Neural crest cell (in vitro differentiated cells): ENCODE measurements at regions not wholly inside any gene's neighbourhood (a gene's known extent, or its start where the extent isn't known, plus 50 kb on each side); places are given as distances from the start of the nearest gene placed in this dataset.
"Not testable (repeated sequence)": the region's sequence is repeated elsewhere in the genome, so short reads cannot be mapped to it uniquely, and the experiment has no call there.

ENCODE experiments used
- DNase-seq: peaks from one replicate; pipeline ENCODE4 v3.0.0; 2021; ENCODE audit warnings: low read depth, mixed read lengths, low spot score
- H3K27ac Mint-ChIP-seq: one replicate; pipeline ENCODE4 v1.8.0; 2021; ENCODE audit warnings: mild to moderate bottlenecking, mixed read lengths; ENCODE audit not compliant: unreplicated experiment
- H3K27me3 Mint-ChIP-seq: 2 replicates; pipeline ENCODE4 v1.8.0; 2021; ENCODE audit warnings: low read depth, mild to moderate bottlenecking, mixed read lengths
- H3K36me3 Mint-ChIP-seq: 2 replicates; pipeline ENCODE4 v1.8.0; 2021; ENCODE audit warnings: low read depth, mild to moderate bottlenecking, mixed read lengths
- H3K4me1 Mint-ChIP-seq: 2 replicates; pipeline ENCODE4 v1.8.0; 2021; ENCODE audit warnings: mixed read lengths
- H3K4me3 Mint-ChIP-seq: one replicate; pipeline ENCODE4 v1.8.0; 2021; ENCODE audit warnings: mild to moderate bottlenecking, mixed read lengths
- H3K9me3 Mint-ChIP-seq: 2 replicates; pipeline ENCODE4 v1.8.0; 2021; ENCODE audit warnings: mixed read lengths
- TF ChIP-seq, protein P1 (sequence below): fragments of 200-600 bp; sonication (generic); conservative IDR thresholded peaks from 2 replicates; pipeline ENCODE4 v1.5.0; 2021; ENCODE audit warnings: antibody characterized with exemption, mild to moderate bottlenecking

DNA sequence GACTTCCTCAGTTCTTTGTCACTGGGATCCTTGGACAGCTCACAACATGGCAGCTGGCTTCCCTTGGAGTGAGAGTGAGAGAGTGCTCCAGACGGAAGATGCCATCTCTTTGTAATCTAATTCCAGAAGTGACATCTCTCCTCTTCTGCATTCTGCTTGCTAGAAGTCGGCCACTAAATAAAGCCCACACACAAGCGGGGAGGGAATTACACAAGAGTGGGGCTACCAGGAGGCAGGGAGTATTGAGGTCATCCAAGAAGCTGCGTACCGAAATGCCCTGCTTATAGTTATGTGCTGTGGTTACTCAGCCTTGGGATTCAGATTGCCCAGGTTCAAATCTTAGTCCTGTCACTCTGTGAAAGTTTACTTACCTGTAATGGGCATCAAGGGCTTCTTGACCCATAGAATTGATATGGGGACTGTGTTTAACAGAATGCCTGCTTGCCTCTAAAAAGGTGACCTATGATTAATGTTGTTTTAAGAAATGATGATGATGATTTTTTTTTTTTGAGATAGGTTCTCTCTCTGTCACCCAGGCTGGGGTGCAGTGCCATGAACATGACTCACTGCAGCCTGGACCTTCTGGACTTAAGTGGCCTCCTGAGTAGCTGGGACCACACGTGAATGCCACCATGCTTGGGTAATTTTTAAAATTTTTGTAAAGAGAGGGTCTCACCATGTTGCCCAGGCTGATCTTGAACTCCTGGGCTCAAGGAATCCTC is 120.9 kb upstream of the HS3ST2 start:
- H3K27me3 Mint-ChIP-seq, result peaks cover 9% of the 10 kb centered on the region
- no peak overlapping the region for H3K4me3 Mint-ChIP-seq

DNA sequence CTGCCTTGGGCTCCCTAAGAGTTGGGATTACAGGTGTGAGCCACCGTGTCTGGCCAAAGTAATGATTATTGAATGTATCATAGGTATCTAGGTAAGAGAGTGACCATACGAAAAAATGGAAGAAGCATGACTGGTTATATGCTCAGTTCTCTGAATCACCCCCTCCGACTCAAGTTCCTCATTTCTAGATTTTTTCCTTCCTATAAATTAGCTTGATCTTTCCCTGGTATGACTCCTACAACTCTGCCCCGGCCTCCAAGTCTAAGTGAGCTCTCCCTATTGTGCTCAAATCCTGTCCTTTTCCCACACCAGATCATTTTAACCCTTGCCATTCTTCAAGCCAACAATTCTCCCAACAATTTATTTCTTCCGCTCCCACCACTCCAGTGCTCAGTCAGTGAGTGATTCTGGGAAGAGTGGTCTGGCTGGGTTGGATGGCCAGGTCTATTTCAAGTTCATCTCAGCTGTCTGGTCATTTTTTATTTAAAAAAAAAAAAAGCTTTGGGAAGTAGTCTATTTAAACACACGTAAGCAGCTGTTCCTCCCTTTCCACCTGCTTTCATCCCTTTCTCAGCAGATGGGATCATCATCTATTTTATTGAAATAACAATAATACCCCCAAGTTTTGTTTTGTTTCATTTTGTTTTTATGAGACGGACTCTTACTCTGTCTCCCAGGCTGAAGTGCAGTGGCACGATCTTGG is 120.2 kb upstream of the HS3ST2 start:
- TF ChIP-seq, protein P1, sequence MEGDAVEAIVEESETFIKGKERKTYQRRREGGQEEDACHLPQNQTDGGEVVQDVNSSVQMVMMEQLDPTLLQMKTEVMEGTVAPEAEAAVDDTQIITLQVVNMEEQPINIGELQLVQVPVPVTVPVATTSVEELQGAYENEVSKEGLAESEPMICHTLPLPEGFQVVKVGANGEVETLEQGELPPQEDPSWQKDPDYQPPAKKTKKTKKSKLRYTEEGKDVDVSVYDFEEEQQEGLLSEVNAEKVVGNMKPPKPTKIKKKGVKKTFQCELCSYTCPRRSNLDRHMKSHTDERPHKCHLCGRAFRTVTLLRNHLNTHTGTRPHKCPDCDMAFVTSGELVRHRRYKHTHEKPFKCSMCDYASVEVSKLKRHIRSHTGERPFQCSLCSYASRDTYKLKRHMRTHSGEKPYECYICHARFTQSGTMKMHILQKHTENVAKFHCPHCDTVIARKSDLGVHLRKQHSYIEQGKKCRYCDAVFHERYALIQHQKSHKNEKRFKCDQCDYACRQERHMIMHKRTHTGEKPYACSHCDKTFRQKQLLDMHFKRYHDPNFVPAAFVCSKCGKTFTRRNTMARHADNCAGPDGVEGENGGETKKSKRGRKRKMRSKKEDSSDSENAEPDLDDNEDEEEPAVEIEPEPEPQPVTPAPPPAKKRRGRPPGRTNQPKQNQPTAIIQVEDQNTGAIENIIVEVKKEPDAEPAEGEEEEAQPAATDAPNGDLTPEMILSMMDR, result no peak
- DNase-seq, result no peak
- Mint-ChIP-seq H3K27ac (no peak overlapping the region), H3K36me3 (no peaks in the 10 kb centered on the region), H3K9me3 (no peaks in the 10 kb centered on the region), H3K4me1 (no peaks in the 10 kb centered on the region), H3K27me3 (peaks cover 6% of the 10 kb centered on the region), H3K4me3 (no peak overlapping the region)

More for the DNA sequence above, 120.9 kb upstream of the HS3ST2 start:
- Mint-ChIP-seq H3K9me3 (no peaks in the 10 kb centered on the region), H3K4me1 (no peaks in the 10 kb centered on the region), H3K27ac (no peak overlapping the region), H3K36me3 (no peaks in the 10 kb centered on the region)
- TF ChIP-seq, protein P1, result no peak
- DNase-seq, result no peak

DNA sequence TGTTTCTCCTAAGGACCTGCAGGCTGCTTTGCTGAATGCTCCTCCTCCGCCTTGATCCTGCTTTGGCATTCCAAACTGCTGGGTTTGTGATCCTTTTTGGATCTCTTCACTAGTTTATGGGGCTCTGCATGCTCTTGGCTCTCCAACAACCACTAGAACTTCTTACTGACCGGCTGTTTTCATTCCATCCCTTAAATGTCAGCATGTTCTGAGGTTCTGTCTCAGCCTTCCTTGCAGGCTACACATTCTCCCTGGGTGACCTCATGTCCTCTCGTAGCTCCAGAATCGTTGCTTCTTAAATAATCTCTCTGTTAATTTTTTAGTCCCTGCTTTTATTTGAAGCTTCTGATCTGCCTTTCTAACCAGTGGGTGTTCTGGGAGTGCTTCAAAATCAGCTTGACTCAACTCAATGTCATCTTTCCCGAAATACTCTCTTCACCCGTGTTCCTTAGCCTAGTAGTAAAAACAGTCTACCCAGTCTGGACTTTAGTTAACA is 119.0 kb upstream of the HS3ST2 start:
- H3K4me1 Mint-ChIP-seq, result no peaks in the 10 kb centered on the region
- H3K9me3 Mint-ChIP-seq, result no peaks in the 10 kb centered on the region
- H3K27me3 Mint-ChIP-seq, result peaks cover 8% of the 10 kb centered on the region
- H3K36me3 Mint-ChIP-seq, result no peaks in the 10 kb centered on the region
- H3K27ac Mint-ChIP-seq, result no peak overlapping the region
- TF ChIP-seq, protein P1, result no peak
- no peak overlapping the region for H3K4me3 Mint-ChIP-seq
- no peak for DNase-seq

DNA sequence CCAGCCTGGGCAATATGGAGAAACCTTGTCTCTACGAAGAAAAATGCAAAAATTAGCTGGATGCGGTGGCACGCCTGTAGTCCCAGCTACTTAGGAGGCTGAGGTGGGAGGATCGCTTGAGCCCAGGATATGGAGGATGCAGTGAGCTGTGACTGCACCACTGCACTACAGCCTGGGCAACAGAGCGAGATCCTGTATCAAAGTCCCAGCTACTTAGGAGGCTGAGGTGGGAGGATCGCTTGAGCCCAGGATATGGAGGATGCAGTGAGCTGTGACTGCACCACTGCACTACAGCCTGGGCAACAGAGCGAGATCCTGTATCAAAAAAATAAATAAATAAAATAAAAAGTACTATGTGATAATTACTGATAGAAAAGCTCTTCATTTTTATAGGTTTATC is 118.2 kb upstream of the HS3ST2 start:
- not testable (repeated sequence) for H3K4me1 Mint-ChIP-seq, DNase-seq, H3K4me3 Mint-ChIP-seq, H3K36me3 Mint-ChIP-seq, H3K9me3 Mint-ChIP-seq, H3K27ac Mint-ChIP-seq
- peaks cover 11% of the 10 kb centered on the region for H3K27me3 Mint-ChIP-seq

DNA sequence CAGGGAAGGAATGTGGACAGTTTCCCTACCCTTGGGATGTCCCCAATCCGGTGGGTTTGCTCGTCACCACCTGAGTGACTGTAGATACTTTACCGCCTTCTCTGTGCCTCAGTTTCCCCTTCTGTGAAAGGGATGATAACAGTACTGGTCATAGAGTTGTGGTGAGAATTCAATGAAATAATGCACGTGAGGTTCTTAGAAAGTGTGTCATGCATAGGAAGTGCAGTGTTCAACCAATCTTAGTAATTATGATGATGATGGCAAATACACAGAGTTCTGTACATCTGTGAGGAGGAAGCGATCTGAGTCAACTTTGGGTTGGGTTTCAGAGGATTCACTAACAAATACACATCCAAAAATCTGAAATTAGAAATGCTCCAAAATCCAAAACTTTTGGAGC is 114.6 kb upstream of the HS3ST2 start:
- Mint-ChIP-seq H3K27me3 (peaks cover 32% of the 10 kb centered on the region), H3K9me3 (no peaks in the 10 kb centered on the region), H3K4me1 (no peaks in the 10 kb centered on the region), H3K27ac (no peak overlapping the region), H3K36me3 (no peaks in the 10 kb centered on the region), H3K4me3 (no peak overlapping the region)
- TF ChIP-seq, protein P1, result no peak
- no peak for DNase-seq

DNA sequence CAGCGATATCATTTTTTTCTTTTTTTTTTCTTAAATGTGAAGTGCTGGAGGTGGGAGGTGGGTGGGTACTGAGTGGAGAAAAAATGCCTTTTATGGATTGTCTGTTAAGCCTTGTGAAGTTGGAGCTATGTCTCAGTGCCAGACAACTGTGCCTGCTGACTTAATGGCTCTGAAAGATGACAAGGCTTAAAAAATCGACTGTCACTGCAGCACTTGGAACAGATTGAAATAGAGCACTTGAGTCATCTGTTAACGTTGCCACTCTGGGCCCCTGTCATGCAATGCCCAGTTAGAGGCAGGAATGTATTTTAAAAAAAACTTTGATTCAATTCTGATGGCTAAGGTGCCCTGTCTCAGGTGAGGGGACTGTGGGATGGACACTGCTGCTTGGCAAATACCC is 108.2 kb upstream of the HS3ST2 start:
- peaks cover 58% of the 10 kb centered on the region for H3K27me3 Mint-ChIP-seq
- TF ChIP-seq, protein P1, result no peak
- H3K36me3 Mint-ChIP-seq, result no peaks in the 10 kb centered on the region

More for the DNA sequence above, 108.2 kb upstream of the HS3ST2 start:
- DNase-seq, result no peak
- no peaks in the 10 kb centered on the region for H3K4me1 Mint-ChIP-seq
- no peak overlapping the region for H3K27ac Mint-ChIP-seq
- H3K9me3 Mint-ChIP-seq, result no peaks in the 10 kb centered on the region
- H3K4me3 Mint-ChIP-seq, result no peak overlapping the region
